ENCODE measurements at regions not wholly inside any gene's neighbourhood (a gene's known extent, or its start where the extent isn't known, plus 50 kb on each side); places are given as distances from the start of the nearest gene placed in this dataset.

- no peak for DNase-seq (ENCODE audit: low spot score)
Observed at GRCh38 chr5:173804579-173804978, 83.6 kb upstream of the CPEB4 start.

GRCh38 chr5:173806270-173807035 lies 81.7 kb upstream of the CPEB4 start:
- no peak for DNase-seq (ENCODE audit: low spot score)

GRCh38 chr5:173807181-173807655 lies 80.9 kb upstream of the CPEB4 start:
- DNase-seq (ENCODE audit: low spot score), result no peak

GRCh38 chr5:173808079-173808808 lies 79.9 kb upstream of the CPEB4 start:
- no peak for DNase-seq (ENCODE audit: low spot score)

- peak; percentile 29 for DNase-seq (ENCODE audit: low spot score)
Observed at GRCh38 chr5:173809014-173809413, 79.1 kb upstream of the CPEB4 start.

- no peak for DNase-seq (ENCODE audit: low spot score)
Observed at GRCh38 chr5:173812811-173813550, 75.2 kb upstream of the CPEB4 start.

- DNase-seq (ENCODE audit: low spot score), result no peak
Observed at GRCh38 chr5:173814053-173814452, 74.1 kb upstream of the CPEB4 start.

- no peak for DNase-seq (ENCODE audit: low spot score)
Observed at GRCh38 chr5:173815571-173815970, 72.6 kb upstream of the CPEB4 start.

GRCh38 chr5:173816728-173817127 lies 71.4 kb upstream of the CPEB4 start:
- DNase-seq (ENCODE audit: low spot score), result no peak

GRCh38 chr5:173817561-173817960 lies 70.6 kb upstream of the CPEB4 start:
- DNase-seq (ENCODE audit: low spot score), result no peak

GRCh38 chr5:173819521-173819920 lies 68.6 kb upstream of the CPEB4 start:
- no peak for DNase-seq (ENCODE audit: low spot score)

- DNase-seq (ENCODE audit: low spot score), result no peak
Observed at GRCh38 chr5:173823274-173823644, 64.9 kb upstream of the CPEB4 start.

- no peak for DNase-seq (ENCODE audit: low spot score)
Observed at GRCh38 chr5:173823721-173824567, 64.2 kb upstream of the CPEB4 start.

- no peak for DNase-seq (ENCODE audit: low spot score)
Observed at GRCh38 chr5:173825215-173825865, 62.8 kb upstream of the CPEB4 start.

- DNase-seq (ENCODE audit: low spot score), result no peak
Observed at GRCh38 chr5:173826086-173826427, 62.1 kb upstream of the CPEB4 start.

GRCh38 chr5:173826428-173827350 lies 61.5 kb upstream of the CPEB4 start:
- no peak for DNase-seq (ENCODE audit: low spot score)

GRCh38 chr5:173828952-173829351 lies 59.2 kb upstream of the CPEB4 start:
- no peak for DNase-seq (ENCODE audit: low spot score)

- peak; percentile 41 for DNase-seq (ENCODE audit: low spot score)
Observed at GRCh38 chr5:173829826-173830225, 58.3 kb upstream of the CPEB4 start.

GRCh38 chr5:173830421-173830820 lies 57.7 kb upstream of the CPEB4 start:
- DNase-seq (ENCODE audit: low spot score), result no peak

GRCh38 chr5:173831196-173831914 lies 56.8 kb upstream of the CPEB4 start:
- peak; percentile 59 for DNase-seq (ENCODE audit: low spot score)

All from hematopoietic multipotent progenitor cell treated with erythropoietin and hydrocortisone succinate and interleukin-3 and kit ligand, for 17 days (in vitro differentiated cells).